H1 (cell line): ENCODE measurements at regions not wholly inside any gene's neighbourhood (a gene's known extent, or its start where the extent isn't known, plus 50 kb on each side); places are given as distances from the start of the nearest gene placed in this dataset.

ENCODE experiments used
- CTCF ChIA-PET: fragments of 300-600 bp; sonication (Branson Sonifier 250); formaldehyde crosslinking; loops from one replicate; lab custom pipeline; 2021; ENCODE audit not compliant: partially characterized antibody; lab: Charles Lee
- POLR2A ChIA-PET: fragments of 300-600 bp; sonication (Branson Sonifier 250); formaldehyde crosslinking; loops from one replicate; lab custom pipeline; 2021; ENCODE audit warnings: inconsistent platforms; ENCODE audit not compliant: partially characterized antibody; lab: Charles Lee
- DNase-seq, 2 experiments: peaks; one replicate each; pipeline versions ENCODE4 v3.0.0 to v3.0.0-alpha.2; 2010 to 2022; ENCODE audit warnings: low spot score in 2 of 2, low read depth in 1 of 2, mixed read lengths in 1 of 2
- FAIRE-seq: peaks from 2 replicates; lab custom pipeline; 2011; peaks lifted over from hg19 to GRCh38; lab: Jason Lieb, UNC
- H2AFZ ChIP-seq: 2 replicates; pipeline ENCODE4 v1.8.1; 2012; ENCODE audit warnings: low read length, inconsistent platforms
- H2AK5ac ChIP-seq: 2 replicates; pipeline ENCODE4 v1.6.1; 2013; ENCODE audit warnings: low read depth, low read length
- H2BK120ac ChIP-seq: replicated peaks from 2 replicates; pipeline ENCODE3; 2013; ENCODE audit warnings: low read depth, low read length, inconsistent platforms
- H2BK12ac ChIP-seq: 2 replicates; pipeline ENCODE4 v1.6.1; 2013; ENCODE audit warnings: low read depth, low read length
- H2BK15ac ChIP-seq: 2 replicates; pipeline ENCODE4 v1.6.1; 2013; ENCODE audit warnings: low read length
- H2BK20ac ChIP-seq: 2 replicates; pipeline ENCODE4 v1.6.1; 2013; ENCODE audit warnings: low read length
- H2BK5ac ChIP-seq: 2 replicates; pipeline ENCODE4 v1.6.1; 2013; ENCODE audit warnings: low read depth, low read length
- H3K14ac ChIP-seq: 2 replicates; pipeline ENCODE4 v1.6.1; 2013; ENCODE audit warnings: inconsistent platforms; ENCODE audit not compliant: insufficient read length
- H3K18ac ChIP-seq: 2 replicates; pipeline ENCODE4 v1.6.1; 2013; ENCODE audit warnings: low read length; ENCODE audit errors: extremely low read depth
- H3K23ac ChIP-seq: 2 replicates; pipeline ENCODE4 v1.6.1; 2013; ENCODE audit warnings: inconsistent platforms; ENCODE audit not compliant: insufficient read length
- H3K23me2 ChIP-seq: 2 replicates; pipeline ENCODE4 v1.6.1; 2013; ENCODE audit warnings: low read depth, low read length
- H3K27ac ChIP-seq: 2 replicates; pipeline ENCODE4 v1.6.1; 2011; ENCODE audit warnings: low read depth, low read length, inconsistent platforms
- H3K27me3 ChIP-seq, 4 experiments: replicated peaks in 1 of 4; 1 replicate in 1 of 4; 2 replicates in 3 of 4; pipeline versions ENCODE4 v1.6.1 to v1.8.1; 2011 to 2013; ENCODE audit warnings: low read length in 3 of 4, mild to moderate bottlenecking in 3 of 4, inconsistent platforms in 2 of 4, mixed read lengths in 2 of 4, moderate library complexity in 1 of 4; ENCODE audit not compliant: control insufficient read depth in 3 of 4, insufficient read depth in 3 of 4; ENCODE audit errors: extremely low read depth in 1 of 4
- H3K36me3 ChIP-seq, 4 experiments: 2 replicates each; pipeline versions ENCODE4 v1.6.1 to v1.8.1; 2011 to 2013; ENCODE audit warnings: mild to moderate bottlenecking in 4 of 4, low read length in 3 of 4, moderate library complexity in 2 of 4, control low read depth in 1 of 4, inconsistent platforms in 1 of 4; ENCODE audit not compliant: insufficient read depth in 4 of 4, control insufficient read depth in 2 of 4
- H3K4ac ChIP-seq: replicated peaks from 2 replicates; pipeline ENCODE3; 2013; ENCODE audit warnings: low read length, low read depth, mixed read lengths, inconsistent platforms; ENCODE audit not compliant: insufficient read length
- H3K4me1 ChIP-seq, 4 experiments: replicated peaks in 1 of 4; 1 replicate in 1 of 4; 2 replicates in 3 of 4; pipeline versions ENCODE4 v1.6.1 to v1.8.1; 2011 to 2013; ENCODE audit warnings: low read length in 3 of 4, inconsistent platforms in 2 of 4, mixed read lengths in 1 of 4; ENCODE audit not compliant: insufficient read depth in 4 of 4, control insufficient read depth in 3 of 4
- H3K4me2 ChIP-seq, 2 experiments: 2 replicates each; pipeline versions ENCODE4 v1.6.1 to v1.8.1; 2011 to 2013; ENCODE audit warnings: low read depth in 2 of 2, low read length in 2 of 2, control low read depth in 1 of 2, inconsistent platforms in 1 of 2, mild to moderate bottlenecking in 1 of 2; ENCODE audit not compliant: insufficient read depth in 1 of 2
- H3K4me3 ChIP-seq, 4 experiments: fragments of 200-600, 300-600 bp in 1 of 4; sonication (generic), shearing (Covaris generic), sonication (Bioruptor Twin) in 1 of 4; 2 replicates each; pipeline versions ENCODE4 v1.5.1 to v1.8.1; 2011 to 2016; ENCODE audit warnings: low read length in 4 of 4, low read depth in 3 of 4, control low read depth in 2 of 4, inconsistent platforms in 2 of 4, mild to moderate bottlenecking in 2 of 4, mixed read lengths in 1 of 4, moderate library complexity in 1 of 4; ENCODE audit not compliant: insufficient read depth in 2 of 4; ENCODE audit errors: extremely low read depth in 1 of 4
- H3K56ac ChIP-seq: replicated peaks from 2 replicates; pipeline ENCODE3; 2013; ENCODE audit warnings: low read depth, mild to moderate bottlenecking, mixed read lengths, low read length, inconsistent platforms; ENCODE audit not compliant: insufficient read length
- H3K79me1 ChIP-seq: 2 replicates; pipeline ENCODE4 v1.6.1; 2013; ENCODE audit warnings: low read depth, low read length, control low read depth
- H3K79me2 ChIP-seq, 2 experiments: 2 replicates each; pipeline versions ENCODE4 v1.6.1 to v1.8.1; 2012 to 2013; ENCODE audit warnings: low read length in 2 of 2, mild to moderate bottlenecking in 2 of 2, inconsistent platforms in 1 of 2; ENCODE audit not compliant: insufficient read depth in 2 of 2, control insufficient read depth in 1 of 2
- H3K9ac ChIP-seq, 4 experiments: replicated peaks in 1 of 4; 1 replicate in 1 of 4; 2 replicates in 3 of 4; pipeline versions ENCODE4 v1.6.1 to v1.8.1; 2011 to 2013; ENCODE audit warnings: low read depth in 3 of 4, low read length in 3 of 4, control low read depth in 2 of 4, mild to moderate bottlenecking in 2 of 4, moderate library complexity in 2 of 4, inconsistent platforms in 1 of 4; ENCODE audit errors: extremely low read depth in 1 of 4
- H3K9me3 ChIP-seq, 2 experiments: 2 replicates each; pipeline versions ENCODE4 v1.6.1 to v1.8.1; 2012 to 2013; ENCODE audit warnings: mild to moderate bottlenecking in 2 of 2, moderate library complexity in 2 of 2, control low read depth in 1 of 2, inconsistent platforms in 1 of 2, low read depth in 1 of 2, low read length in 1 of 2, mixed read lengths in 1 of 2; ENCODE audit not compliant: insufficient read depth in 2 of 2
- H4K20me1 ChIP-seq, 2 experiments: replicated peaks in 1 of 2; 2 replicates each; pipeline versions ENCODE3 to v1.8.1; 2011 to 2013; ENCODE audit warnings: inconsistent platforms in 2 of 2, low read length in 2 of 2, mild to moderate bottlenecking in 1 of 2; ENCODE audit not compliant: insufficient read depth in 2 of 2, control insufficient read depth in 1 of 2
- H4K5ac ChIP-seq: 2 replicates; pipeline ENCODE4 v1.6.1; 2013; ENCODE audit warnings: low read length, low read depth, mixed read lengths, inconsistent platforms; ENCODE audit not compliant: insufficient read length
- H4K8ac ChIP-seq: 2 replicates; pipeline ENCODE4 v1.8.0; 2013; ENCODE audit warnings: mild to moderate bottlenecking, moderate library complexity, low read length, inconsistent platforms; ENCODE audit not compliant: insufficient read depth; ENCODE audit errors: extremely low read depth
- H4K91ac ChIP-seq: replicated peaks from 2 replicates; pipeline ENCODE3; 2013; ENCODE audit warnings: low read length, mixed read lengths, inconsistent platforms; ENCODE audit not compliant: insufficient read length
- CHD1 ChIP-seq: IDR thresholded peaks from 2 replicates; pipeline ENCODE4 v1.6.1; 2012; ENCODE audit warnings: low read depth, low read length, improper control_type of control experiment
- JUN ChIP-seq: IDR thresholded peaks from 2 replicates; pipeline ENCODE4 v1.6.1; 2011; ENCODE audit warnings: low read depth, mild to moderate bottlenecking, improper control_type of control experiment, low read length
- KDM4A ChIP-seq: IDR thresholded peaks from one replicate; pipeline ENCODE4 v1.7.1; 2012; ENCODE audit warnings: low read depth, mild to moderate bottlenecking, moderate library complexity, low read length, inconsistent platforms; ENCODE audit not compliant: severe bottlenecking
- RFX5 ChIP-seq: IDR thresholded peaks from 2 replicates; pipeline ENCODE4 v1.6.1; 2011; ENCODE audit warnings: low read depth, low read length, improper control_type of control experiment, borderline replicate concordance
- RNF2 ChIP-seq: fragments of 200-900, 300-1000 bp; sonication (generic); IDR thresholded peaks from 2 replicates; pipeline ENCODE4 v1.7.1; 2016; ENCODE audit warnings: borderline replicate concordance, low read depth, mild to moderate bottlenecking, antibody characterized with exemption, low read length; ENCODE audit not compliant: poor library complexity, severe bottlenecking; ENCODE audit errors: missing control alignments
- SP2 ChIP-seq: IDR thresholded peaks from 2 replicates; pipeline ENCODE4 v1.6.1; 2012; ENCODE audit warnings: mild to moderate bottlenecking, low read length, inconsistent platforms
- ZNF274 ChIP-seq: IDR thresholded peaks from 2 replicates; pipeline ENCODE4 v1.7.0; 2012; ENCODE audit warnings: low read length, borderline replicate concordance; ENCODE audit errors: extremely low read depth
- WGBS, 2 experiments: shearing (Covaris generic) in 1 of 2; methylation state at CpG; one replicate each; pipeline versions ENCODE4 v1.1.6 to v1.1.7; 2013 to 2015; ENCODE audit warnings: low lambda C conversion rate in 2 of 2, mixed read lengths in 2 of 2, inconsistent platforms in 1 of 2, low coverage in 1 of 2, missing lambda C conversion rate in 1 of 2; ENCODE audit not compliant: insufficient replicate concordance in 2 of 2, insufficient coverage in 1 of 2, insufficient read length in 1 of 2; ENCODE audit errors: extremely low coverage in 1 of 2, missing lambda C conversion rate in 1 of 2; 5-methylcytosine and 5-hydroxymethylcytosine counted together
- TF ChIP-seq, protein P1 (sequence below): IDR thresholded peaks from 2 replicates; pipeline ENCODE4 v1.6.1; 2011; ENCODE audit warnings: low read length, improper control_type of control experiment
- TF ChIP-seq, protein P2 (sequence below): IDR thresholded peaks from 2 replicates; pipeline ENCODE4 v1.6.1; 2012; ENCODE audit warnings: inconsistent platforms

DNA sequence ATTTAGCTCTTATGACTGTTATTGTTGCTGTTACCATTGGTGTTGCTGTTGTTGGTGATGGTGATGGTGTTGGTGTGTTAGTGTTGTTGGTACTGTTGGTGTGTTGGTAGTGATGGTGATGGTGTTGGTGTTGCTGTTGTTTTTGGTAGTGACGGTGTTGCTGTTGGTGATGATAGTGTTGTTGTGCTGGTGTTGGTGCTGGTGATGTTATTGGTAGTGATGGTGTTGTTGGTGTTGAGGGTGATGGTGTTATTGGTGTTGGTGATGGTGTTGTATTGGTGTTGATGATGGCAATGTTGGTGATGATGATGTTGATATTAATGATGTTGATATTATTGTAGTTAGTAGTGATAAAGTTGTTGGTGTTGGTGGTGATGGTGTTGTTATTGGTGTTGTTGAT lies 285.7 kb upstream of the FOXF1 start:
- no peak overlapping the region for H3K14ac ChIP-seq
- no peak overlapping the region for H3K27ac ChIP-seq
- 0 out of 2 replicates have a peak overlapping the region, but pooled peaks have one; percentile 33 for H2BK12ac ChIP-seq
- H2BK120ac ChIP-seq, result no peak overlapping the region
- H3K4ac ChIP-seq, result no peak overlapping the region
- no peak overlapping the region for H3K18ac ChIP-seq
- no peak overlapping the region for H3K9ac ChIP-seq
- CTCF ChIA-PET, result interaction anchor here (1.9 kb wide), 1 partner anchor 61 kb away, joined by 4 read pairs; no protein-coding TSS in a partner anchor
- no peak overlapping the region for H4K8ac ChIP-seq
- no peaks in the 10 kb centered on the region for H3K4me1 ChIP-seq
- H3K79me1 ChIP-seq, result no peaks in the 10 kb centered on the region
- H3K4me3 ChIP-seq, result no peak overlapping the region
- H2AFZ ChIP-seq, result no peak overlapping the region
- no peaks in the 10 kb centered on the region; a peak in 2 of 7 replicates for H3K27me3 ChIP-seq
- 0 out of 2 replicates have a peak overlapping the region, but pooled peaks have one; percentile 61 for H2AK5ac ChIP-seq
- TF ChIP-seq, protein P1, sequence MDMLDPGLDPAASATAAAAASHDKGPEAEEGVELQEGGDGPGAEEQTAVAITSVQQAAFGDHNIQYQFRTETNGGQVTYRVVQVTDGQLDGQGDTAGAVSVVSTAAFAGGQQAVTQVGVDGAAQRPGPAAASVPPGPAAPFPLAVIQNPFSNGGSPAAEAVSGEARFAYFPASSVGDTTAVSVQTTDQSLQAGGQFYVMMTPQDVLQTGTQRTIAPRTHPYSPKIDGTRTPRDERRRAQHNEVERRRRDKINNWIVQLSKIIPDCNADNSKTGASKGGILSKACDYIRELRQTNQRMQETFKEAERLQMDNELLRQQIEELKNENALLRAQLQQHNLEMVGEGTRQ, result no peak
- no peak for TF ChIP-seq RFX5
- TF ChIP-seq, protein P2, sequence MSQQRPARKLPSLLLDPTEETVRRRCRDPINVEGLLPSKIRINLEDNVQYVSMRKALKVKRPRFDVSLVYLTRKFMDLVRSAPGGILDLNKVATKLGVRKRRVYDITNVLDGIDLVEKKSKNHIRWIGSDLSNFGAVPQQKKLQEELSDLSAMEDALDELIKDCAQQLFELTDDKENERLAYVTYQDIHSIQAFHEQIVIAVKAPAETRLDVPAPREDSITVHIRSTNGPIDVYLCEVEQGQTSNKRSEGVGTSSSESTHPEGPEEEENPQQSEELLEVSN, result no peak
- no peak for TF ChIP-seq SP2
- TF ChIP-seq ZNF274, result no peak
- no peak for TF ChIP-seq JUN
- no peak for TF ChIP-seq RNF2
- TF ChIP-seq KDM4A, result no peak
- no peak for TF ChIP-seq CHD1
- TF ChIP-seq, all 59 proteins: peak for 0
- DNase-seq (no peak), FAIRE-seq (no peak)
- H3K9me3 ChIP-seq, result no peaks in the 10 kb centered on the region
- H3K79me2 ChIP-seq, result no peaks in the 10 kb centered on the region
- no peak overlapping the region for H4K5ac ChIP-seq
- peak overlapping the region; percentile 5 for H3K56ac ChIP-seq
- POLR2A ChIA-PET, result no interaction called here
- peaks cover 7% of the 10 kb centered on the region; the same call in 1 of the 2 replicates for H3K23me2 ChIP-seq
- 90% methylated on average over 1 of the region's 1 CpG; no CpG with 5 or more reads in 1 of the 2 experiments for WGBS, 2 experiments
- no peaks in the 10 kb centered on the region for H3K36me3 ChIP-seq
- no peak overlapping the region for H2BK15ac ChIP-seq
- H4K91ac ChIP-seq, result no peak overlapping the region
- H3K23ac ChIP-seq, result no peak overlapping the region
- H3K4me2 ChIP-seq, result no peak overlapping the region
- no peaks in the 10 kb centered on the region for H4K20me1 ChIP-seq
- H2BK5ac ChIP-seq, result no peak overlapping the region
- H2BK20ac ChIP-seq, result 0 out of 2 replicates have a peak overlapping the region, but pooled peaks have one; percentile 34
